Upper lobe of left lung (tissue), 4 donors: ENCODE measurements at regions not wholly inside any gene's neighbourhood (a gene's known extent, or its start where the extent isn't known, plus 50 kb on each side); places are given as distances from the start of the nearest gene placed in this dataset.

Source experiments
- POLR2A ChIP-seq, 4 donors: fragments of 450-650 bp; IDR thresholded peaks; one replicate each; pipeline ENCODE4 v1.5.1; 2016 to 2017; ENCODE audit warnings: antibody characterized with exemption in 4 of 4, mild to moderate bottlenecking in 2 of 4
- POLR2AphosphoS5 ChIP-seq, 2 donors: sonication (generic); formaldehyde crosslinking; IDR thresholded peaks; one replicate each; pipeline ENCODE4 v1.5.1; 2017; ENCODE audit warnings: antibody characterized with exemption in 2 of 2

GRCh38 chr5:159700016-159700415 lies 216.3 kb upstream of the ADRA1B start:
- TF ChIP-seq POLR2AphosphoS5 (IDR thresholded peaks at IDR 0.05): no peak
- no peak for TF ChIP-seq POLR2A (IDR thresholded peaks at IDR 0.05)
